ENCODE measurements at regions not wholly inside any gene's neighbourhood (a gene's known extent, or its start where the extent isn't known, plus 50 kb on each side); places are given as distances from the start of the nearest gene placed in this dataset.

GRCh38 chr7:124364283-124364682, 331.4 kb upstream of the TMEM229A start:
- Histone ChIP-seq H3K9me2 (ENCODE audit: low read depth, low read length) (no peaks in the 10 kb centered on the region), H3K79me2 (ENCODE audit: insufficient read depth, low read length) (no peaks in the 10 kb centered on the region), H3K9me3 (ENCODE audit: low read length) (no peaks in the 10 kb centered on the region), H4K20me1 (ENCODE audit: insufficient read depth, low read length) (no peaks in the 10 kb centered on the region), H3K4me3 (ENCODE audit: low read depth, low read length, poor library complexity, severe bottlenecking) (no peak overlapping the region), H3K27ac (ENCODE audit: low read depth, low read length, poor library complexity, severe bottlenecking) (no peak overlapping the region), H3K36me3 (ENCODE audit: insufficient read depth, low read length) (no peaks in the 10 kb centered on the region), H3K4me2 (ENCODE audit: low read length) (no peak overlapping the region), H3K4me1 (ENCODE audit: insufficient read depth, low read length, severe bottlenecking) (no peaks in the 10 kb centered on the region), H3K9ac (ENCODE audit: low read length) (no peak overlapping the region), H3F3A (ENCODE audit: insufficient read depth, low read length) (no peaks in the 10 kb centered on the region), H2AFZ (ENCODE audit: low read length) (no peak overlapping the region), H3K27me3 (ENCODE audit: insufficient read depth, low read length) (no peaks in the 10 kb centered on the region)
- no peak for TF ChIP-seq EZH2 (IDR thresholded peaks at IDR 0.05; ENCODE audit: borderline replicate concordance, low read length)
- TF ChIP-seq, protein P1, sequence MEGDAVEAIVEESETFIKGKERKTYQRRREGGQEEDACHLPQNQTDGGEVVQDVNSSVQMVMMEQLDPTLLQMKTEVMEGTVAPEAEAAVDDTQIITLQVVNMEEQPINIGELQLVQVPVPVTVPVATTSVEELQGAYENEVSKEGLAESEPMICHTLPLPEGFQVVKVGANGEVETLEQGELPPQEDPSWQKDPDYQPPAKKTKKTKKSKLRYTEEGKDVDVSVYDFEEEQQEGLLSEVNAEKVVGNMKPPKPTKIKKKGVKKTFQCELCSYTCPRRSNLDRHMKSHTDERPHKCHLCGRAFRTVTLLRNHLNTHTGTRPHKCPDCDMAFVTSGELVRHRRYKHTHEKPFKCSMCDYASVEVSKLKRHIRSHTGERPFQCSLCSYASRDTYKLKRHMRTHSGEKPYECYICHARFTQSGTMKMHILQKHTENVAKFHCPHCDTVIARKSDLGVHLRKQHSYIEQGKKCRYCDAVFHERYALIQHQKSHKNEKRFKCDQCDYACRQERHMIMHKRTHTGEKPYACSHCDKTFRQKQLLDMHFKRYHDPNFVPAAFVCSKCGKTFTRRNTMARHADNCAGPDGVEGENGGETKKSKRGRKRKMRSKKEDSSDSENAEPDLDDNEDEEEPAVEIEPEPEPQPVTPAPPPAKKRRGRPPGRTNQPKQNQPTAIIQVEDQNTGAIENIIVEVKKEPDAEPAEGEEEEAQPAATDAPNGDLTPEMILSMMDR (IDR thresholded peaks at IDR 0.05; ENCODE audit: low read length), result no peak

DNA sequence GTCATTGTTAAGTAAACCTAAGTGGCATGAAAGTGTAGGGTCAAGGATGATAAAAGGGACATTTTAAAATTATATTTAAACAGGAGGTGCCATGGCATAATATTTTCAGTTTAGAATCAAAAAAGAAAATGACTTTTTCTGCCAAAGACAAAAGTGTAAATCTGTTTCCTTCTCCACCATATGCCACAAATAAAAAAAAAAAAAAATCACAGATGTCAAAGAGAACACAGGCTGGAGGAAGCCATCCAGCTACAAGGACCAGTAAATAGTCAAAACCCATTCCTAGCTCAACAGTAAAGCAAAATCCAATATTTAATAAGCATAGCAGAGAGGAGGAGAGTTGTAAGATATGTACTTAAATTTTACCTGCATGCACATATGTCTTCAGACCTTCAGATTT, 321.3 kb upstream of the TMEM229A start:
- Histone ChIP-seq H3K4me2 (ENCODE audit: low read length) (no peak overlapping the region), H3F3A (ENCODE audit: insufficient read depth, low read length) (no peaks in the 10 kb centered on the region), H3K4me1 (ENCODE audit: insufficient read depth, low read length, severe bottlenecking) (no peaks in the 10 kb centered on the region), H3K9ac (ENCODE audit: low read length) (no peak overlapping the region), H3K4me3 (ENCODE audit: low read depth, low read length, poor library complexity, severe bottlenecking) (no peak overlapping the region), H3K27ac (ENCODE audit: low read depth, low read length, poor library complexity, severe bottlenecking) (no peak overlapping the region), H3K9me2 (ENCODE audit: low read depth, low read length) (no peaks in the 10 kb centered on the region), H4K20me1 (ENCODE audit: insufficient read depth, low read length) (no peaks in the 10 kb centered on the region), H3K36me3 (ENCODE audit: insufficient read depth, low read length) (no peaks in the 10 kb centered on the region), H2AFZ (ENCODE audit: low read length) (no peak overlapping the region), H3K9me3 (ENCODE audit: low read length) (no peaks in the 10 kb centered on the region), H3K27me3 (ENCODE audit: insufficient read depth, low read length) (no peaks in the 10 kb centered on the region), H3K79me2 (ENCODE audit: insufficient read depth, low read length) (no peaks in the 10 kb centered on the region)
- no peak for TF ChIP-seq EZH2 (IDR thresholded peaks at IDR 0.05; ENCODE audit: borderline replicate concordance, low read length)
- TF ChIP-seq, protein P1 (IDR thresholded peaks at IDR 0.05; ENCODE audit: low read length), result no peak

- no peaks in the 10 kb centered on the region for H3K79me2 ChIP-seq (ENCODE audit: insufficient read depth, low read length)
- no peaks in the 10 kb centered on the region for H3K9me2 ChIP-seq (ENCODE audit: low read depth, low read length)
- H3K9ac ChIP-seq (ENCODE audit: low read length), result no peak overlapping the region
- H3K4me1 ChIP-seq (ENCODE audit: insufficient read depth, low read length, severe bottlenecking), result no peaks in the 10 kb centered on the region
- H3K4me3 ChIP-seq (ENCODE audit: low read depth, low read length, poor library complexity, severe bottlenecking), result no peak overlapping the region
- H3K4me2 ChIP-seq (ENCODE audit: low read length), result no peak overlapping the region
- TF ChIP-seq, protein P1 (IDR thresholded peaks at IDR 0.05; ENCODE audit: low read length), result no peak
- no peaks in the 10 kb centered on the region for H3K27me3 ChIP-seq (ENCODE audit: insufficient read depth, low read length)
- H3K27ac ChIP-seq (ENCODE audit: low read depth, low read length, poor library complexity, severe bottlenecking), result no peak overlapping the region
- H2AFZ ChIP-seq (ENCODE audit: low read length), result no peak overlapping the region
- no peaks in the 10 kb centered on the region for H3K36me3 ChIP-seq (ENCODE audit: insufficient read depth, low read length)
- H3K9me3 ChIP-seq (ENCODE audit: low read length), result no peaks in the 10 kb centered on the region
- H4K20me1 ChIP-seq (ENCODE audit: insufficient read depth, low read length), result no peaks in the 10 kb centered on the region
- H3F3A ChIP-seq (ENCODE audit: insufficient read depth, low read length), result no peaks in the 10 kb centered on the region
These were observed 319.1 kb upstream of the TMEM229A start for GRCh38 chr7:124351950-124352349.

Data from OCI-LY1 (cell line).